GM12878 (cell line): ENCODE measurements at regions not wholly inside any gene's neighbourhood (a gene's known extent, or its start where the extent isn't known, plus 50 kb on each side); places are given as distances from the start of the nearest gene placed in this dataset.

ENCODE experiments used
- ATAC-seq: fragments of 200-7000 bp; cut with Tn5 transposase; 3 replicates; pipeline ENCODE4 v1.9.1; 2020; ENCODE audit warnings: mild to moderate bottlenecking, moderate library complexity
- BruUV-seq: library from RNA; stranded (reverse); fragments of 400-500 nt; replicated peaks from 2 replicates; lab custom pipeline; 2021; lab: Mats Ljungman, UMichigan
- CTCF ChIA-PET: fragments of 300-600 bp; sonication (Branson Sonifier 250); formaldehyde crosslinking; extraction: SDS; loops from one replicate; lab custom pipeline; 2021; ENCODE audit warnings: inconsistent platforms; lab: Yijun Ruan, JAX
- POLR2A ChIA-PET: fragments of 350-600 bp; formaldehyde crosslinking; extraction: SDS; loops from one replicate; lab custom pipeline; 2021; ENCODE audit warnings: inconsistent platforms; lab: Charles Lee
- RAD21 ChIA-PET: fragments of 300-600 bp; sonication (Branson Sonifier 250); formaldehyde crosslinking; loops from one replicate; lab custom pipeline; 2023; ENCODE audit warnings: antibody characterized with exemption; ENCODE audit not compliant: unreplicated experiment; lab: Charles Lee
- SMC1A ChIA-PET: fragments of 300-600 bp; sonication (Branson Sonifier 250); formaldehyde crosslinking; loops from one replicate; lab custom pipeline; 2023; ENCODE audit not compliant: unreplicated experiment, uncharacterized antibody; lab: Charles Lee
- DNase-seq: peaks from one replicate; pipeline ENCODE4 v3.0.0-alpha.2; 2011; ENCODE audit warnings: low read depth, low spot score
- FAIRE-seq: peaks from 3 replicates; lab custom pipeline; 2011; peaks lifted over from hg19 to GRCh38; lab: Jason Lieb, UNC
- H2AFZ ChIP-seq: 2 replicates; pipeline ENCODE4 v1.6.0; 2011; ENCODE audit warnings: low read depth, low read length, control low read depth; ENCODE audit not compliant: control insufficient read depth
- H3K27ac ChIP-seq: 2 replicates; pipeline ENCODE4 v1.5.1; 2011; ENCODE audit warnings: control low read depth; ENCODE audit not compliant: control insufficient read depth, insufficient read depth
- H3K27me3 ChIP-seq, 2 experiments: replicated peaks in 1 of 2; 2 replicates each; pipeline versions ENCODE4 v1.6.0 to v1.6.1; 2011; ENCODE audit warnings: low read length in 1 of 2; ENCODE audit not compliant: control insufficient read depth in 2 of 2, insufficient read depth in 2 of 2
- H3K36me3 ChIP-seq, 2 experiments: 2 replicates each; pipeline ENCODE4 v1.5.1; 2011; ENCODE audit warnings: low read length in 1 of 2; ENCODE audit not compliant: control insufficient read depth in 2 of 2, insufficient read depth in 2 of 2
- H3K4me1 ChIP-seq: 2 replicates; pipeline ENCODE4 v1.6.1; 2011; ENCODE audit warnings: mild to moderate bottlenecking, low read length, moderate library complexity, mixed read lengths; ENCODE audit not compliant: control insufficient read depth, insufficient read depth
- H3K4me2 ChIP-seq: 2 replicates; pipeline ENCODE4 v1.6.0; 2011; ENCODE audit warnings: control low read depth; ENCODE audit not compliant: control insufficient read depth, insufficient read depth
- H3K4me3 ChIP-seq: fragments of 200-600 bp; sonication (generic); 2 replicates; pipeline ENCODE4 v1.5.1; 2016
- H3K79me2 ChIP-seq: 2 replicates; pipeline ENCODE4 v1.6.0; 2011; ENCODE audit warnings: low read length; ENCODE audit not compliant: control insufficient read depth, insufficient read depth
- H3K9ac ChIP-seq: 2 replicates; pipeline ENCODE4 v1.8.0; 2011; ENCODE audit warnings: low read length, control low read depth, mixed read lengths; ENCODE audit not compliant: control insufficient read depth, insufficient read depth
- H3K9me3 ChIP-seq: replicated peaks from 3 replicates; pipeline ENCODE4 v1.5.1; 2011; ENCODE audit warnings: mild to moderate bottlenecking, low read length; ENCODE audit not compliant: control insufficient read depth, insufficient read depth
- H4K20me1 ChIP-seq: 2 replicates; pipeline ENCODE4 v1.6.0; 2011; ENCODE audit not compliant: control insufficient read depth, insufficient read depth
- BRCA1 ChIP-seq: IDR thresholded peaks from 2 replicates; pipeline ENCODE4 v1.6.1; 2011; ENCODE audit warnings: low read depth, low read length, improper control_type of control experiment
- LARP7 ChIP-seq: fragments of 450-650 bp; IDR thresholded peaks from 2 replicates; pipeline ENCODE4 v1.6.1; 2017; ENCODE audit warnings: mild to moderate bottlenecking
- NR2F1 ChIP-seq: fragments of 450-650 bp; conservative IDR thresholded peaks from 2 replicates; pipeline ENCODE4 v1.6.1; 2017; ENCODE audit warnings: mild to moderate bottlenecking
- REST ChIP-seq: IDR thresholded peaks from 2 replicates; pipeline ENCODE4 v1.6.1; 2012; ENCODE audit warnings: mild to moderate bottlenecking, low read depth, low read length
- ZBTB11 ChIP-seq: fragments of 450-650 bp; formaldehyde crosslinking; IDR thresholded peaks from 2 replicates; pipeline ENCODE4 v1.5.0; 2022; ENCODE audit warnings: mild to moderate bottlenecking, missing genetic modification characterization
- WGBS: methylation state at CpG from one replicate; pipeline ENCODE4 v1.1.6; 2016; ENCODE audit warnings: low lambda C conversion rate; ENCODE audit not compliant: insufficient replicate concordance, insufficient coverage; ENCODE audit errors: missing lambda C conversion rate; 5-methylcytosine and 5-hydroxymethylcytosine counted together
- in situ Hi-C: fragments of 300-500 bp; cut with MboI; formaldehyde crosslinking; loops from 9 replicates; pipeline ENCODE4 v1.14.3; 2018; ENCODE audit warnings: mixed read lengths
- intact Hi-C: fragments of 100-400 bp; cut with micrococcal nuclease; formaldehyde crosslinking; loops from one replicate; pipeline ENCODE4 v1.14.2; 2022; ENCODE audit not compliant: unreplicated experiment

GRCh38 chr10:60650378-60650800, 127.9 kb upstream of the CDK1 start (continued):
- no peak for TF ChIP-seq REST
- no peak for TF ChIP-seq NR2F1

GRCh38 chr10:60649485-60650377, 128.5 kb upstream of the CDK1 start:
- POLR2A ChIA-PET = no interaction called here
- no peak for DNase-seq
- no peaks in the 10 kb centered on the region for H3K27me3 ChIP-seq
- CTCF ChIA-PET = interaction anchor here (0.6 to 2.4 kb wide), 10 partner anchors 12 to 634 kb away, joined by 3 to 14 read pairs (median 4); no protein-coding TSS in a partner anchor
- no TSS peak for BruUV-seq
- H3K4me1 ChIP-seq = no peaks in the 10 kb centered on the region
- no peak for ATAC-seq
- intact Hi-C loops (loop anchor here (5.0 to 10.0 kb wide), 4 partner anchors 118 to 1022 kb away; no protein-coding TSS in a partner anchor), in situ Hi-C loops (loop anchor here (5.0 kb wide), 2 partner anchors 207 to 547 kb away; no protein-coding TSS in a partner anchor)
- H3K9me3 ChIP-seq = no peaks in the 10 kb centered on the region
- no peaks in the 10 kb centered on the region for H4K20me1 ChIP-seq
- H3K79me2 ChIP-seq = no peaks in the 10 kb centered on the region
- H3K27ac ChIP-seq = no peak overlapping the region
- SMC1A ChIA-PET = interaction anchor here (0.7 to 2.9 kb wide), 7 partner anchors 14 to 1021 kb away, joined by 3 to 11 read pairs (median 3); no protein-coding TSS in a partner anchor
- TF ChIP-seq LARP7 = no peak
- no peak for TF ChIP-seq ZBTB11
- no peak for TF ChIP-seq BRCA1
- no peak overlapping the region for H2AFZ ChIP-seq
- FAIRE-seq = no peak
- H3K4me2 ChIP-seq = no peak overlapping the region
- no peaks in the 10 kb centered on the region for H3K36me3 ChIP-seq
- H3K9ac ChIP-seq = no peak overlapping the region
- RAD21 ChIA-PET = no interaction called here
- no peak overlapping the region for H3K4me3 ChIP-seq
- WGBS = 36% methylated on average over 4 of the region's 4 CpGs
